Fibroblast of villous mesenchyme (primary cell): ENCODE measurements at regions not wholly inside any gene's neighbourhood (a gene's known extent, or its start where the extent isn't known, plus 50 kb on each side); places are given as distances from the start of the nearest gene placed in this dataset.
"Not testable (repeated sequence)": the region's sequence is repeated elsewhere in the genome, so short reads cannot be mapped to it uniquely, and the experiment has no call there.

ENCODE experiments used
- DNase-seq: peaks from one replicate; pipeline ENCODE4 v3.0.0-alpha.2; 2010; ENCODE audit warnings: low read depth
- H3K4me3 ChIP-seq: 2 replicates; pipeline ENCODE4 v1.5.1; 2011; ENCODE audit warnings: low read depth, mild to moderate bottlenecking, low read length
- CTCF ChIP-seq: IDR thresholded peaks from 2 replicates; pipeline ENCODE4 v1.5.1; 2012; ENCODE audit warnings: low read depth, mild to moderate bottlenecking, low read length; ENCODE audit not compliant: insufficient read depth

DNA sequence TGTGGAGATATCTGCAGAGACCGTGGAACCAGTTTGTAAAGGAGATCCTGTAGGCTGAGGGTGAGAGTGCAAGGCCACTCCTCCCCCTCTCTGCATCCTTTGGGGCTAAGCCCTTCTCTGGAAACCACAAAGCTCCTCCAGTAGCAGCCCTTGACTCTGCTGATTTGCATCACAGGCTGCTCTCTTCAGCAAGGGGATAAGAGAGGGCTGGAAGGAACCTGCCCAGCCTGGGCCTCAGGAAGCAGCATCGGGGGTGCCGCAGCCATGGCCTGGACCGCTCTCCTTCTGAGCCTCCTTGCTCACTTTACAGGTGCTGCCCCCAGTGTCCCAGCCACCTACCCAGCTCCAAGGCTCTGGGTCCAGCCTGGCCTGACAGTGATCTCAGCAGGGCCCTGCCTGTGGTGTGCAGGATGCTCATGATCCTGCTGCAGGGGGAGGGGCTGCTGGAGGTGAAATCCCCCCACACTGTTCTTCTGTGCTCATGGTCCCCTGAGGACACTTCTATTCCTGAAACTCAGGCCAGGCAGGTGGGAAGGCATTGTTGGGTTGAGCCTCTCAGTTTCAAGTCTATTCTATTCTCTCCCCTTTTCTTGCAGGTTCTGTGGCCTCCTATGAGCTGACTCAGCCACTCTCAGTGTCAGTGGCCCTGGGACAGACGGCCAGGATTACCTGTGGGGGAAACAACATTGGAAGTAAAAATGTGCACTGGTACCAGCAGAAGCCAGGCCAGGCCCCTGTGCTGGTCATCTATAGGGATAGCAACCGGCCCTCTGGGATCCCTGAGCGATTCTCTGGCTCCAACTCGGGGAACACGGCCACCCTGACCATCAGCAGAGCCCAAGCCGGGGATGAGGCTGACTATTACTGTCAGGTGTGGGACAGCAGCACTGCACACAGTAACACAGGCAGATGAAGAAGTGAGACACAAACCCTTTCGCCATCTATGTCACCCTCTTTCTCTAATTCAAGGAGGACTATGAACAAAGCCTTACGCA lies 68.5 kb upstream of the IGLL5 start:
- no peak overlapping the region for H3K4me3 ChIP-seq
- no peak for TF ChIP-seq CTCF
- DNase-seq, result no peak

- no peak overlapping the region for H3K4me3 ChIP-seq
- no peak for DNase-seq
- TF ChIP-seq CTCF, result no peak
Observed at GRCh38 chr22:22820076-22820475, 67.5 kb upstream of the IGLL5 start.

DNA sequence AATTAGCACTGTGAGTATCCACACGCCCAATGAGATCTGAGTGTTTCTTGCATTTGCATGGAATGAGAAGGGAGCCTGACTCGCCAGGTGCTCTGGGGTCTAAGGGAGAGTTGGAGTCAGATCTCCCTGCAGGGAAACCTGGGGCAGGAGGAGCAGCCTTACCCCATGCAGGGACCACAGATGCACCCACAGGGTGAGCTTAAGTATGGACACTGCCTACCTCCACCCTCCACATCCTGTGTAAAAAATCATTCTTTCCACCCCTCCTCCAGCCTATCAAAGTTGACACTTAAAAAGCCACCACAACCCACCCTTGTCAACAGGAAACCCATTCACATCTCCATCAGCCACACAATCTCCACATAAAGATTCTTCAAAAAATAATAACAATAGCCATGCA lies 67.0 kb upstream of the IGLL5 start:
- DNase-seq, result no peak
- no peak for TF ChIP-seq CTCF
- H3K4me3 ChIP-seq, result no peak overlapping the region

- TF ChIP-seq CTCF, result no peak
- no peak overlapping the region for H3K4me3 ChIP-seq
- DNase-seq, result no peak
Observed at GRCh38 chr22:22821340-22821739, 66.3 kb upstream of the IGLL5 start.

GRCh38 chr22:22822106-22822505 lies 65.5 kb upstream of the IGLL5 start:
- DNase-seq, result no peak
- no peak overlapping the region for H3K4me3 ChIP-seq
- TF ChIP-seq CTCF, result no peak

DNA sequence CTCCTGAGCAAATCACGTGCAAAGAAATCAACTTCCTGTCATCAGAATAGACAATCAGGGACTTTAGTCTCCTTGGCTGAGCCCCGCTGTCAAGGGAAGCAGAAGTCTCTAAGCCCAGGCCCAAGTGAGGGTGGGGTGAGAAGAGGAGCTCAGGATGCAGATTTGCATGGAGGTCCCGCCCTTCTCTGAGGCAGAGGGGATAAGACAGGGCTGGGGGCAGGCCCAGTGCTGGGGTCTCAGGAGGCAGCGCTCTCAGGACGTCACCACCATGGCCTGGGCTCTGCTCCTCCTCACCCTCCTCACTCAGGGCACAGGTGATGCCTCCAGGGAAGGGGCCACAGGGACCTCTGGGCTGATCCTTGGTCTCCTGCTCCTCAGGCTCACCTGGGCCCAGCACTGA lies 65.1 kb upstream of the IGLL5 start:
- H3K4me3 ChIP-seq, DNase-seq: not testable (repeated sequence)

GRCh38 chr22:22823131-22823810 lies 64.3 kb upstream of the IGLL5 start:
- H3K4me3 ChIP-seq, result no peak overlapping the region
- no peak for TF ChIP-seq CTCF
- no peak for DNase-seq
